ENCODE measurements at regions not wholly inside any gene's neighbourhood (a gene's known extent, or its start where the extent isn't known, plus 50 kb on each side); places are given as distances from the start of the nearest gene placed in this dataset.

GRCh38 chr4:62377700-62378099, 1177.6 kb downstream of the ADGRL3 start:
- DNase-seq (ENCODE audit: low read depth, low spot score): no peak

DNA sequence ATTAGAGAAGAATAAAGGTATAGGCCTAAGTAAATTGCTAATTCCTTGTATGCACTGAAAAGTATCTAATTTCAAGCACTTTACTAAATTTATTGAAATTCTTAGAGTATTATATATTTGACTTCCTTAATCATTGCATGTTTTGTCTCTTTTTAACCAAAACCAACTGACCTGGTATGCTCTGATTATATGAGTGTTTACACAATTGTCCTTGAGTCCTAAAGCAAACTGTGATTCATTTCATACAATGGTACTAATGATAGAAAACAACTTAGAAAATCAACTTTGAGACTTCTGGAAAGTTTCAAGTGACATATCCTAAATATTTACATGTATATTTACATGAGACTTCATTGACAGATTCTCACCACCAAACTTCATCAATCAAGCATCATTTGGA, 1177.1 kb downstream of the ADGRL3 start:
- DNase-seq (ENCODE audit: low read depth, low spot score): no peak

DNA sequence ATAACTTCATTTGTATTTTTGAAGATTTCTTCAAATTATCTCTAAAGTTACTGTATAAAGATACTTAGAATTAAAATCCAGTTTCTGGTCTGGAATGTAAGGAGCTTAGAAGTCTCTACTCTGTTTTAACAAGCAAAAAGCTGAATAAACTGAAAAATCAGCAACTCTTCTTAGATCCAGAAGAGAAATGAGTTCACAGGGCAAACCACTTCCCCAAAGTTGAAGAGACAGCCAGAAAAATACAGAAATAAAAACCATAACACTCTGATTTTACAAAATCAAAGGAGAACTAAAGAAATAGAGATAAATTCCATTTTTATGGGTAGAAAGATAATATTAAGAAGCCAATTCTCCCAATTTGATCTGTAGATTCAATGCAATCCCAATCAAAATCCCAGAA, 1166.8 kb downstream of the ADGRL3 start:
- DNase-seq (ENCODE audit: low read depth, low spot score): no peak

GRCh38 chr4:62360156-62360545, 1160.0 kb downstream of the ADGRL3 start:
- DNase-seq (ENCODE audit: low read depth, low spot score): no peak

DNA sequence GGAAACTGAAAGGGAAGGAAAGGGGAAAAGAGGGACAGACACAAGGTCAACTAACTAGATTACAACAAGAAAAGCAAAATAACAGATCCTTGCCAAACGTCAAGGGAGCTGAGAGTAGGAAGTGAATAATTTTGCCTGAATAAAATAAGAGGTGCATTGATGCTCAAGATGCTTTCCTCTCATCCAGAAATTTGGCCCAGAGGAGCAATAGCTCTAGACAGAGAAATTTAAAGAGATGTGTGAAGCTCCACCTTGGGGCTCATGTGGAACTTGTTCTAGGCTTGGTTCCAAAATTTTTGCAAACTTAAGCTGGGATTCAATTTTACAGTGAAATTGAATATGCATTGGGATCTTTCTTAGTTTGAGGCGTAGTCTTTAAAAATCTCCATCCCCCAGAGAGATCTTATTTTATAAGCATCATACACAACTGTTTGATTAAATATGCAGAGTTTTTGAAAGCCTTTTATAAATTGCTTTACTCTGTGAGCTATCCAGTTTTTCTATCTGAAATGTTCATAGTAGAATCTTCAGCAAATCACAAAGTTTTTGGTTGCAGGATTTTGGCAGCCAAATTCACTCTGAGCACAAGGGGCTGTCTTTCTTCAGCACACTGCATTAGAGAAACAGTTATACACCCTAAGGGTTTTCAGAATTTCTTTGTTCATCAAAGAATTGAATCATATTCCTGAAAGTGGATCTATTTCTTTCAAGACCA, 1159.5 kb downstream of the ADGRL3 start:
- DNase-seq (ENCODE audit: low read depth, low spot score): no peak

- DNase-seq (ENCODE audit: low read depth, low spot score): no peak
Observed at GRCh38 chr4:62344915-62345314, 1144.8 kb downstream of the ADGRL3 start.

DNA sequence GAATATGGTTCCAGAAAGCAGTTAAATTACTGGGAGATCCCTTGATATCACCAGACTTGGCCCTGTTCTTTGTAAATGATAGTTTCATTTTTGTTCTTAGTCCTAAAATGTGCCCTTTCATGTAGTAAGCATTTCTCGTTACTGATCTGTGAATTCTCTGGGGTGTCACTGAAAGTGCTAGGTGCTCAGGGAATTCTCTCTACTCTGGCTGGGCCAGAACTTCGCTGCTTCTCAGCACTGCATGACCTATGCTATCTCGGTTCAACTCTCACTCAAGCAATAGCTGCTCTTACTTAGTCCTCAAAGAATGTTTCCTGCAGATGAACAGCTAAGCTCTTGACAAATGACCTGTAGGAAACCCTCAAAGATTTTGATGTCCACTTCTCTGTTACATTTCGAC, 1144.3 kb downstream of the ADGRL3 start:
- no peak for DNase-seq (ENCODE audit: low read depth, low spot score)

DNA sequence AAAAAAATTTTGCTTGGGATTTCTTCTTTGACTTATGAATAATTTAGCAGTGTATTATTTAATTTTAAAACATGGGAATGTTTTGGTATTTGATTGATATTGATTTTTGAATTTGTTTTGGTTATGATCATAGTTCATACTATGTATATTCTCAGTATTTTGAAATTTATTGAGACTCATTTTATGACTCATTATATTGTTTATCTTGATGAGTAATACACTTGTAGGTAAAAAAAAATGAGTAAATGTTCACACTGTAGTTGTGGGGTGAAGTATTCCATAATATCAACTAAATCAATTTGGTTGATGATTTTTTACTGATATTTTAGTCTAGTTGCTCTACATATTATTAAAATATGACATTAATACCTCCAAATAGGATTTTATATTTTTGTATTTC, 1142.2 kb downstream of the ADGRL3 start:
- no peak for DNase-seq (ENCODE audit: low read depth, low spot score)

GRCh38 chr4:62328526-62328925, 1128.4 kb downstream of the ADGRL3 start:
- DNase-seq (ENCODE audit: low read depth, low spot score): no peak

DNA sequence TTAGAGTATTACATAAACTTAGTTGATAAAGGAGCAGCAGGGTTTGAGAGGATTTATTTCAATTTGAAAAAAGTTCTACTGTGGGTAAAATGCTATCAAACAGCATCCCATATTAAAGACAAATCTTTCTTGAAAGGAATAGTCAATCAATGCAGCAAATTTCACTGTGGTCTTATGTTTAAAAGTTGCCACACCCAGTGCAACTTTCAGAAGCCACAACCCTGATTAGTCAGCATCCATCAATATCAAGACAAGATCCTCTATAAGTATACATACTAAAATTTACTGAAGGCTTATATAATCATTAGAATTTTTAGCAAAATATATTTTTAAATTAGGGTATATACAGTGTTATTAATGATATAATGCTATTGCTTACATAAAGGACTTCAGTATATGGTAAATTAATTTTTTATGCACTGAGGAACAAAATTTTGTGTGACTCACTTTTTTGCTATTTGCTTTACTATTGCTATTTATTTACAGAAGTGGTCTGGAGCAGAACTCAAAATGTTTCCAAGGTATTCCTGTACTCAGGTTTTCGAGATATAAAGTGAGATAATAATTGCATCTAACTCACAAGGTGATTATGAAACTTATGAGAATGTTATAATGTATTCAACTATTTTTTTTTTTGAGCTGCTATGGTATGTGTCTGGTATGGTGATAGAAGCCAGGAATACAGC, 1127.6 kb downstream of the ADGRL3 start:
- no peak for DNase-seq (ENCODE audit: low read depth, low spot score)

GRCh38 chr4:62324215-62324614, 1124.1 kb downstream of the ADGRL3 start:
- no peak for DNase-seq (ENCODE audit: low read depth, low spot score)

DNA sequence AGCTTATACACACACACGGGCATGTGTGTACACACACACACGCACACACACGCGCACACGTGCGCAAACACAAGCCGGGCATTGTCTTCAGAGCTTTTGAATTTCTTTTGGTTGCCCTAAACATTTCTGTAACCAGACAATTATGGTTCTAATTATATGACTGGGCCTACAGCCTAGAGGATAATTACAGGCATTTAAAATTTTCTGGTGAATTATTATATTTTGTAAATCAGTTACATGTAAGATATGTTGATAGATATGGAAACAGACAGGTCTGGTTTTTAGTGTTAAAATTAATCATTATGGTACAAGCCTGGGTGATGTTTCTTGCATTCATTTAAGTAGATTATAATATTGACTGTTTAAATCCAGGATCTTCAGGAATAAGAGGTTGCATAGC, 1120.5 kb downstream of the ADGRL3 start:
- no peak for DNase-seq (ENCODE audit: low read depth, low spot score)

DNA sequence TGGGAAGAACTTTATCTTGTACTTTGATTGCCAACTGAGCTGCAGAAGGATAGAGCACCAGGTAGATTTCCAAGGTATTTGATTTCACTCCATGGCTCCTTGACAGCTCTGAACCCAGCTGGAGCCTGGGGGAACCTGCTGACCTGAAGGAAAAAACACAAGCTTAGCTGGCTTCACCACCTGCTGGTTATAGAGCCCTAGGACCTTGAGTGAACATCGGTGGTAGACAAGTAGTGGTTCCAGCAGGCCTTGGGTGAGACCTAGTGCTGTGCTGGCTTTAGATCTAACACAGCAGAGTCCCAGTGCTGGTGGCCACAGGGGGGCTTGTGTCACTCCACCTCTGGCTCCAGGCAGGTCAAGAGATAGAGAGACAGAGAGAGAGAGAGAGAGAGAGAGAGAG, 1102.6 kb downstream of the ADGRL3 start:
- no peak for DNase-seq (ENCODE audit: low read depth, low spot score)

DNA sequence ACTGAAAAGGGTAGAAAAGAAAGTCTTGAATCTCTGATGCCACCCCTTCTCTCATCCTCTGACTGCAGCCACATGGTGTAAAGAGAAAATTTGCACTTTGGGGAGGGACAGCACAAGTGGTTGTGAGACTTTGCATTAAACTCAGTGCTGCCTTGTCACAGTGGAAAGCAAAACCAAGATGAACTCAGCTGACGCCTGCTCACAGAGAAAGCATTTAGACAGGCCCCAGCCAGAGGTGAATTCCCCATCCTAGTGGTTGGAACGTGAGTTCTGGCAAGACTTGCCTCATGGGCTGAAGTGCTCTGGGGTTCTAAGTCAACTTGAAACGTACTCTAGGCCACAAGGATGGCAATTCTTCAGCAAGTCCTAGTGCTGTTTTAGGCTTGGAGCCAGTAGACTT, 1101.4 kb downstream of the ADGRL3 start:
- DNase-seq (ENCODE audit: low read depth, low spot score): no peak

DNA sequence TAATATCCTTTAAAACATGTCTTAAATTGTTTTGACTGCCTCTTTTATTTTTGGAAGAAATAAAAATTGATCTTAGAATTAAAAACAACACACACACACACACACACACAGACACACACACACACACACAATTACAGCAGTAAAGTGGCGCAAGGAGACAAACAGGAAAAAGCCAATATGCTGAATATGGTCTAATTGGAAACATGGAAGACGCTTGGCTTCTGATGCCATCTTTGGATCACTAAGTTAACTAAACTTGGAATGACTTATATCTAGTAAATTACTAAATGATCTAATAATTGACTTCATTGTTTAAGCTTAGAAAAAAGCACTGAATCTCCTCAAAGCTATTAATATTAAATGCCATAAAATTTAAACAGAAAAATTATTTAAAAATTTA, 1093.4 kb downstream of the ADGRL3 start:
- DNase-seq (ENCODE audit: low read depth, low spot score): no peak

DNA sequence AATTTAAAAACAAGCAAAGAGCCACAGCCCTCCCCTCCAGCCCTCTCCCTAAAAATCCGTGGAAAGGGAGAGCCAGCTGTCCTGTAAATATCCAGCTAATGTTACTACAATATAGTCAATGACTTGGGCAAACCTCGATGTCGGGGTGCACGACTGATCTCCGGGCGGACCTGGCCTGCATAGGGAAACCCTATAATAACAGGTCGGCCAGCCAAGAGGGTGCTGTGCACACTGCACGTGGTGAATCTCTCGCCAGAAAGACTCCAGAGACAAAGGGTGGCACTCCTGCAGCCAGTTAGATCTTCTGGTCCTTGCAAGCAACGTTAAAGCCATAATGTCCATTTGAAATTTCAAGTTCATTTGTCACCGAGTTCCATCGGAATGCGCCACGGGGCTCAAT, 1092.8 kb downstream of the ADGRL3 start:
- DNase-seq (ENCODE audit: low read depth, low spot score): no peak

DNA sequence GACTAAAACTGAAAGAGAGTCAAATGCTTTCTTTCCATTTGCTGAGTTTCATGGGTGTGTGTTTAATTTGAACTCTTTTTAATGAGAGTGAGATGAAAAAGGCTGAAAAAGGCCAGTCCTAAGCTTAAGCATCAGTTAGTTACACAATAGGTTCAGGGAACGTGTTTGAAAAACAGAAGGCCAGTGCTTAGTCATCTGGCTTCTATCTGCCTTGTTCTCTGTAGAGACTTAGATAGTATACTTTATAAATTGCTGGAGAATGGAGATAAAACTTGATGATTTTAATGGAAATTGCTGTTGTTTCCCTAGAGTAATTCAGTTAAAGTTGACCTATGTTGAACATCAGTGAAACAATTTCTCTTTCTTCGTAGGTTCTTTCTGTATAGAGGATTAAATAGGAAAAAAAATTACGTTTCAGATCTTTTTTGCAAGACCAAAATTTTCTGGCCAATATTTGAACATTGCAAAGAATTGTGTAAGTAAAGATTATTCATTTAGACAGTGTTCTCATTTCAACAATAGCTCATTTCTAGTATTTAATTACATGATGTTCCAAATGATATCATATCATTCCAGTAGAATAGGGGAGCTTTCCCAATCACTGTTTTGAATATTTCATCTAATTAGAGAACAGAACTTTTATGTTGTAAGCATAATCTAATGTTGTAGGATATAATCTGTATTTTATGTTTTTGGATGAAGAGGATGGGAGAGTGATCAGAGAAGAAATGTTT, 1088.8 kb downstream of the ADGRL3 start:
- no peak for DNase-seq (ENCODE audit: low read depth, low spot score)

- DNase-seq (ENCODE audit: low read depth, low spot score): no peak
Observed at GRCh38 chr4:62285026-62285425, 1084.9 kb downstream of the ADGRL3 start.

DNA sequence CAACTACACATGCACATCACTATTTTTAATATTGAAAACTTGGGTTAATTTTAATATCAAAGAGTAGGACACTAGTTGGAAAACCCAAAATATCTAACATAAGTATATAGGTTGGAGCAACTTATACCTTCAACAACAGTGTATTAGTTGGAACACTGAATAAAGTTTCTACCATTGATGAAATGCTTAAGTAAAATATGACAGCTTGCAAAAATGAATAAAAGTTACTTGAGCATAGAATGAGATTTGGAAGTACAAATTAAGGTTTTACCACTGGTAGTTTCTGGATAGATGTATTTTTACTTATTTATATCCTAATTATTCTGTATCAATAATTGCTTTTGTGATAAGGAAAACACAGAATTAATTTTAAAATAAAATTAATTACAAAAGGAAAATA, 1079.6 kb downstream of the ADGRL3 start:
- DNase-seq (ENCODE audit: low read depth, low spot score): no peak

- DNase-seq (ENCODE audit: low read depth, low spot score): no peak
Observed at GRCh38 chr4:62275470-62275869, 1075.3 kb downstream of the ADGRL3 start.

DNA sequence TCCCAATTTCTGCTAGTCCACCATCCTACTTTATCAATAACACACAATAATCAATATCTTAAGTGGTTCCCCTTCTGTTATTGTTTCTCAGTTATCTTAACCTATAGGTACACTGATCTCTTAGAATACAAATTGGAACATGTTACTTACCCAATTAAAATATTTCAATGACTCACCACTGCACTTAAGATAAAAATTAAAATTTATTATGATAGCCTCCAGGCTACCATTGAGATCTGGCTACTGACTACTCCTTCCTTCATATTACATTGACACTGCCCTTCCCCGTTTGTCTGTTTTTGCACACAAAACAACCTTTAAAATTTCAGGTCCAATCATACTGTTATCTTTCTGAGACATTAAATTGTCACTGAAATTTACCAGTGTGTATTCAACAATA, 1074.7 kb downstream of the ADGRL3 start:
- DNase-seq (ENCODE audit: low read depth, low spot score): no peak

DNA sequence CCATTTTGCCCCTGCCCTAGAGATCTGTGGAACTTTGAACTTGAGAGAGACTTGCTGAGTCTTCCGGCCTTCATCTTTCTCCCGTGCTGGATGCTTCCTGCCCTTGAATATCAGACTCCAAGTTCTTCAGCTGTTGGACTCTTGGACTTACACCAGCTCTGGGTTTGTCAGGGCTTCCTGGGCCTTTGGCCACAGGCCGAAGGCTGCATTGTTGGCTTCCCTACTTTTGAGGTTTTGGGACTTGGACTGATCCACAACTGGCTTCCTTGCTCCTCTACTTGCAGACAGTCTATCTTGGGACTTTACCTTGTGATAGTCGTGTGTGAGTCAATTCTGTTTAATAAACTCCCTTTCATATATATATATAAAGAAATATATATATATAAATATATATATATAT, 1071.0 kb downstream of the ADGRL3 start:
- no peak for DNase-seq (ENCODE audit: low read depth, low spot score)

DNA sequence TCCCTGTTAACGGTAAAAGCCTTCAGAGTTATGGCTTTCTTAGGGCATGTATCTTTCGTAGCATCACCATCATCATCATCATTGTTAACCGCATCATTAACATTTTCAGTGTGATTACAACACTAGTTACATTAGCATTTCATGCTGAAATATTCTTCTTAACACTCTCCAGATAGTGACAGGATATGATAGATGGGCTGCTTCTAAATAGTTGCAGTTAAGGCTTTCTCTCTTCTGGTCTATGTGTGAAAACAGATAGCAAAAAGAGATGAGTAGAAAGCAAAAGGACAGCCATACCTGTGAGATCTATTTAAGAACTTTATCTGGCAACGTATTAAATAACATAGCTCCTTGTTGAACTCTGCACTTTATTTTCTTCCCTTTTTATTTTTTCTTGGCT, 1069.8 kb downstream of the ADGRL3 start:
- no peak for DNase-seq (ENCODE audit: low read depth, low spot score)

Measured in smooth muscle cell of the brain vasculature (primary cell).